Spleen (tissue), 7 donors: ENCODE measurements at regions not wholly inside any gene's neighbourhood (a gene's known extent, or its start where the extent isn't known, plus 50 kb on each side); places are given as distances from the start of the nearest gene placed in this dataset.

ENCODE experiments used
- POLR2A ChIP-seq, 3 donors: fragments of 450-650 bp; IDR thresholded peaks; one replicate each; pipeline ENCODE4 v1.5.1; 2017; ENCODE audit warnings: antibody characterized with exemption in 3 of 3, mild to moderate bottlenecking in 1 of 3
- POLR2AphosphoS5 ChIP-seq, 3 donors: sonication (generic); formaldehyde crosslinking; IDR thresholded peaks; one replicate each; pipeline ENCODE4 v1.5.1; 2017; ENCODE audit warnings: antibody characterized with exemption in 3 of 3
- TF ChIP-seq, protein P1 (sequence below), 11 experiments: fragments of 200-600 bp in 7 of 11; fragments of 450-650 bp in 4 of 11; sonication (generic) in 4 of 11; IDR thresholded peaks in 8 of 11; conservative IDR thresholded peaks in 3 of 11; 1 replicate in 7 of 11; 2 replicates in 4 of 11; pipeline versions ENCODE4 v1.4.0 to v1.8.0; 2016 to 2021; ENCODE audit warnings: antibody characterized with exemption in 11 of 11, inconsistent platforms in 4 of 11, mild to moderate bottlenecking in 1 of 11
- donor health status: DM: no; HTN: no; CAD: no; lungs with moderate emphysema.
- donor health status: DM: no; HTN: no; CAD: no.
- donor health status: DM: no; HTN: no; CAD: no.

DNA sequence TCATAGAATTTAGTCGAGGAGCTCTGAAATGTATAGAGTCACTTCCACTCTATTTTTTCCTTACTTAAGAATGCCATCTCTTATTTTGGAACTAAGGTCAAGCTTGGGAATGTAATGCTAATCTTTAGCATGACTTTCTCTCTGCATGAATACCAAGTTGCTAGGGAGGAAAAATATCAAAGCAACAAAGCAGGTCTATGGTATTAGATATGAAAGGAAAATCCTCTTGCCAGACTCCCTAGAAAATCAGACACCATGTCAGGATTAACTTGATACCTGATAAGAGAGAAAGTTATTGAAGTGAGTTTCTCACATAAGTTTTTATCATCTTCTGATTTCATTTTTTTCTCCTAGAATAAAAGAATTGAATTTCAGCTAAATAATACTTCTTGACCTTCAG, 341.7 kb upstream of the ZNF804A start:
- TF ChIP-seq POLR2AphosphoS5 (IDR thresholded peaks at IDR 0.05) (no peak), POLR2A (IDR thresholded peaks at IDR 0.05) (no peak)
- TF ChIP-seq, protein P1, sequence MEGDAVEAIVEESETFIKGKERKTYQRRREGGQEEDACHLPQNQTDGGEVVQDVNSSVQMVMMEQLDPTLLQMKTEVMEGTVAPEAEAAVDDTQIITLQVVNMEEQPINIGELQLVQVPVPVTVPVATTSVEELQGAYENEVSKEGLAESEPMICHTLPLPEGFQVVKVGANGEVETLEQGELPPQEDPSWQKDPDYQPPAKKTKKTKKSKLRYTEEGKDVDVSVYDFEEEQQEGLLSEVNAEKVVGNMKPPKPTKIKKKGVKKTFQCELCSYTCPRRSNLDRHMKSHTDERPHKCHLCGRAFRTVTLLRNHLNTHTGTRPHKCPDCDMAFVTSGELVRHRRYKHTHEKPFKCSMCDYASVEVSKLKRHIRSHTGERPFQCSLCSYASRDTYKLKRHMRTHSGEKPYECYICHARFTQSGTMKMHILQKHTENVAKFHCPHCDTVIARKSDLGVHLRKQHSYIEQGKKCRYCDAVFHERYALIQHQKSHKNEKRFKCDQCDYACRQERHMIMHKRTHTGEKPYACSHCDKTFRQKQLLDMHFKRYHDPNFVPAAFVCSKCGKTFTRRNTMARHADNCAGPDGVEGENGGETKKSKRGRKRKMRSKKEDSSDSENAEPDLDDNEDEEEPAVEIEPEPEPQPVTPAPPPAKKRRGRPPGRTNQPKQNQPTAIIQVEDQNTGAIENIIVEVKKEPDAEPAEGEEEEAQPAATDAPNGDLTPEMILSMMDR (IDR thresholded peaks at IDR 0.05 in 8 of 11, conservative IDR thresholded peaks at IDR 0.05 in 3 of 11): no peak
